HUES64 (cell line): ENCODE measurements at regions not wholly inside any gene's neighbourhood (a gene's known extent, or its start where the extent isn't known, plus 50 kb on each side); places are given as distances from the start of the nearest gene placed in this dataset.
"Not testable (repeated sequence)": the region's sequence is repeated elsewhere in the genome, so short reads cannot be mapped to it uniquely, and the experiment has no call there.

Experiments
- H3K27ac ChIP-seq: 2 replicates; pipeline ENCODE4 v1.7.0; 2013; ENCODE audit warnings: low read depth, low read length, inconsistent platforms
- H3K27me3 ChIP-seq: 2 replicates; pipeline ENCODE4 v1.6.1; 2013; ENCODE audit warnings: mild to moderate bottlenecking, low read length; ENCODE audit not compliant: insufficient read depth
- H3K36me3 ChIP-seq: 2 replicates; pipeline ENCODE4 v1.6.1; 2013; ENCODE audit warnings: mild to moderate bottlenecking, low read length; ENCODE audit not compliant: insufficient read depth
- H3K4me1 ChIP-seq: 2 replicates; pipeline ENCODE4 v1.6.1; 2013; ENCODE audit warnings: mild to moderate bottlenecking, low read length, moderate library complexity; ENCODE audit not compliant: insufficient read depth
- H3K4me3 ChIP-seq: 2 replicates; pipeline ENCODE4 v1.5.1; 2013; ENCODE audit warnings: mild to moderate bottlenecking, low read length, moderate library complexity
- H3K9ac ChIP-seq: 2 replicates; pipeline ENCODE4 v1.6.1; 2013; ENCODE audit warnings: mild to moderate bottlenecking, low read depth, low read length
- H3K9me3 ChIP-seq: 2 replicates; pipeline ENCODE4 v1.6.1; 2013; ENCODE audit warnings: low read depth, low read length; ENCODE audit not compliant: insufficient read depth
- WGBS: fragments of 150-250, 120-280 bp; methylation state at CpG from one replicate; pipeline ENCODE4 v1.1.7; 2013; ENCODE audit warnings: missing lambda C conversion rate; 5-methylcytosine and 5-hydroxymethylcytosine counted together

DNA sequence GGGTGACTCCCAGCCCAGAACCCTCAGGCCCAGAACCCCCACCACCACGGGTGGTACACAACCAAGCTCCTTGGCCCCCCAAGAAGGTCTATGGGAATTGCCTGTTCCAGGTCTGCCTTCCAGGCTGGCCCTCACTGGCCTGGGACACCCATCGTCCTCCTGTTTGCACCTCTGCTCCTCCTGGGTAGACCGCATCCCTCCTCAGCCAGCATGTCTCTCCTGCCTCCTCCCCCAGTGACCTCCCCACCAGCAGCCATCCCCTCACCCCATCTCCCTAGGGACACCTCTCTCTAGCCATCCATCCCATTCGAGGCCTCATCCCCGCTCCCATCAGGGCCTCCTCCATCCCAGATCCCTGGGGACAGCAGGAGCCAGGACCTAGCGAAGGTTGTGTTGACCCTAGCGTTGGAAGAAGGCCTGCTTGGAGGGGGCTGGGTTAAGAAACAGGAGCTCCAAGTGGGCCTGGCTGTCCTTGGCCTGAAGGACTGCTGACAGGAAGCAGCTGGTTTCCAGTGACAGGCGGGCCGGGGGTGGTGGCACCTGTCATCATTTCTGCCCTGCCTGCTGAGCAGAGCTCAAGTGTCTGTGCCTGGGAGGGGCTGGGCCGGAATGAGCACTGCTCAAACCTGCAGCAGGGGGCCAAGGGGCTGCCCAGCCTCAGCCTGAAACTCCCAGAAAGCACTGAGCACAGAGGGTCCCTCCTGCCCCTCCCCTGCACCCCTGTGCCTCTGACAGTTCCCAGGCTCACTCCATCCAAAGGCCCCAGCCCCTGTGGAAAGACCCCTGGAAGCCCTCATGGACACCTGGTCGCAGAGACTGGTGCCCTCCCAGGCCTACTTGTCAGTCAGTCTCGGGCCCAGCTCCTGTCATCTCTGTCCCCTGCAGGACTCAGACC is 96.0 kb upstream of the OTOS start:
- Histone ChIP-seq H3K9ac (no peak overlapping the region), H3K27ac (no peak overlapping the region), H3K9me3 (no peaks in the 10 kb centered on the region), H3K4me1 (no peaks in the 10 kb centered on the region), H3K27me3 (peaks cover 3% of the 10 kb centered on the region; the same call in 1 of the 2 replicates), H3K4me3 (no peak overlapping the region), H3K36me3 (no peaks in the 10 kb centered on the region)
- 65% methylated on average over 12 of the region's 12 CpGs for WGBS

DNA sequence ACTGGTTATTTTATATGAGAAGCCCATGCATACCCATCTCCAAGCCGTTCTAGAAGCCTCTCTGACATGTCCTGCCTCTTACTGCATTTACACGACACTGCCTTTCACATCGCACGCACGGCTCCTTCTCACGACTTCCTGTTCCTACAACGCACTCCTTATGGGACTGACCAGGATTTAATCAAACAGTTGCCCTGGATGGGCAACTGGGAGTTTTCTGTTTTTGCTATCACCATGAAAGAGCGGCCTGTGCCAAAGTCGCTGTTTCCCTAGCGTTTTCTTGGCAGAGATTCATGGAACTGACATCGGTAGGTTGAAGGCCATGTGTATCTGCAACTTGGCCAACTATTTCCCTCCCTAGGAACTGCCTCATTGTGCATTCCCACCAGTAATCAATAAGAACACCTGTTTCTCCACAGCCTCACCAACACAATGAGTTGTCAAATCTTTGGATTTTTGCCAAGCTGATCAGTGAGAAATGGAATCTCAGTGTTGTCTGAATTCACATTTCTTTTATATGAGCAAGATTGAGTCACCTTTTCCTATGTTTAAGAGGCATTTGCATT is 97.2 kb upstream of the OTOS start:
- no peaks in the 10 kb centered on the region for H3K9me3 ChIP-seq
- no peak overlapping the region for H3K27ac ChIP-seq
- no peaks in the 10 kb centered on the region for H3K36me3 ChIP-seq
- WGBS, result 86% methylated on average over 11 of the region's 11 CpGs
- no peaks in the 10 kb centered on the region for H3K4me1 ChIP-seq
- no peak overlapping the region for H3K9ac ChIP-seq
- peaks cover 3% of the 10 kb centered on the region; the same call in 1 of the 2 replicates for H3K27me3 ChIP-seq
- no peak overlapping the region for H3K4me3 ChIP-seq

DNA sequence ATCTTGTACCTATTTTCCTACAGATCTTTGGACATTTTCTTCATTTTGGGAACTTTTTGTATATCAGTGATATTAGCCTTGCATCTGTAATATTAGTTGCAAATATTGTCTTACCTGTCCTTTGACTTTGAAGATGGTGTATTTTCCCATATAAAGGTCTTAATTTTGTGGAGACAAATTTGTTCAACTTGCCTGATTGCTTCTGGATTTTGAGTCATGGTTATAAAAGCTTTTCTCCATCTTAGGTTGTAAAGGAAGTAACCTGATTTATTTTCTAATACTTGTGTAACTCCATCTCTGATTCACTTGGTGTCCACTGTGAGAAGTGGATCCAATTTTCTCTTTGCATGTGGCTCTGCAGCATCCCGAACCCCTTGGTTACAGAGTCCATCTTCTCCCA is 97.7 kb upstream of the OTOS start:
- WGBS, result 87% methylated on average over 1 of the region's 1 CpG
- Histone ChIP-seq H3K36me3 (no peaks in the 10 kb centered on the region), H3K4me1 (no peaks in the 10 kb centered on the region), H3K4me3 (no peak overlapping the region), H3K27me3 (peaks cover 3% of the 10 kb centered on the region; the same call in 1 of the 2 replicates), H3K9ac (no peak overlapping the region), H3K27ac (no peak overlapping the region), H3K9me3 (no peaks in the 10 kb centered on the region)

DNA sequence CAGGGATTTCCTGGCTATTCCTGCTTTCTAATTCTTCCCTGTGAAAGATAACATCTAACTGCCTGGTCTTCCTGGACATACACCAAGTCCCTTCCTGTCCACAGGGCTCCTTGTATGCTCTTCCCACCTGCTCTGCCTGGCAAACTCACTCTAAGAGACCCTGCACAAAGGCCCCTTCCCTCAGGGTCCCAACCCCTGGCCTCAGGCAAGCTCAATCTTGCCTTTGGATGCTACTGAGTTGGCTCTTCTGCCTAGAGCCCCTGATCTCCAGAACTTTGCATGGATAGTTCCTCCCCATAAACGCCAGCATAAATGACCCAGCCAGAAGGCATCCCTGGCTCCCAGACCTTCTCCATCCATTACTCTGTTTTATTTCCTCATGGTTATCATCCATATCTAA is 98.3 kb upstream of the OTOS start:
- Histone ChIP-seq H3K9ac (no peak overlapping the region), H3K27me3 (peaks cover 3% of the 10 kb centered on the region; the same call in 1 of the 2 replicates), H3K36me3 (no peaks in the 10 kb centered on the region), H3K4me3 (no peak overlapping the region), H3K27ac (no peak overlapping the region), H3K4me1 (no peaks in the 10 kb centered on the region), H3K9me3 (no peaks in the 10 kb centered on the region)
- WGBS, result 89% methylated on average over 1 of the region's 1 CpG

DNA sequence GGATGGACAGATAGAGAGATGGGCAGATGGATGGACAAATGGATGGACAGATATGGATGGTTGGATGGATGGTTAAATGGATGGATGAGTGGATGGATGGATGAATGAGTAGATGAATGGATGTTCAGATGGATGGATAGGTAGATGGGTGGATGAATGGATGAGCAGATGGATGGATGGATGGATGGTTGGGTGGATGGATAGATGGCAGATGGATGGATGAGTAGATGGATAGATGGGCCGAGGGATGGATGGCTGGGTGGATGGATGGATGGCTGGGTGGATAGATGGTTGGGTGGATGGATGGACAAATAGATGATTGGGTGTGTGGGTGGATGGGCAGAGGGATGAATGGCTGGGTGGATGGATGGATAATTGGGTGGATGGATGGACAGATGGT is 98.9 kb upstream of the OTOS start:
- no peaks in the 10 kb centered on the region for H3K4me1 ChIP-seq
- no peak overlapping the region for H3K4me3 ChIP-seq
- H3K27ac ChIP-seq, result no peak overlapping the region
- no peaks in the 10 kb centered on the region for H3K9me3 ChIP-seq
- H3K36me3 ChIP-seq, result no peaks in the 10 kb centered on the region
- peaks cover 3% of the 10 kb centered on the region; the same call in 1 of the 2 replicates for H3K27me3 ChIP-seq
- no peak overlapping the region for H3K9ac ChIP-seq
- 92% methylated on average over 1 of the region's 1 CpG for whole genome bisulfite sequencing

DNA sequence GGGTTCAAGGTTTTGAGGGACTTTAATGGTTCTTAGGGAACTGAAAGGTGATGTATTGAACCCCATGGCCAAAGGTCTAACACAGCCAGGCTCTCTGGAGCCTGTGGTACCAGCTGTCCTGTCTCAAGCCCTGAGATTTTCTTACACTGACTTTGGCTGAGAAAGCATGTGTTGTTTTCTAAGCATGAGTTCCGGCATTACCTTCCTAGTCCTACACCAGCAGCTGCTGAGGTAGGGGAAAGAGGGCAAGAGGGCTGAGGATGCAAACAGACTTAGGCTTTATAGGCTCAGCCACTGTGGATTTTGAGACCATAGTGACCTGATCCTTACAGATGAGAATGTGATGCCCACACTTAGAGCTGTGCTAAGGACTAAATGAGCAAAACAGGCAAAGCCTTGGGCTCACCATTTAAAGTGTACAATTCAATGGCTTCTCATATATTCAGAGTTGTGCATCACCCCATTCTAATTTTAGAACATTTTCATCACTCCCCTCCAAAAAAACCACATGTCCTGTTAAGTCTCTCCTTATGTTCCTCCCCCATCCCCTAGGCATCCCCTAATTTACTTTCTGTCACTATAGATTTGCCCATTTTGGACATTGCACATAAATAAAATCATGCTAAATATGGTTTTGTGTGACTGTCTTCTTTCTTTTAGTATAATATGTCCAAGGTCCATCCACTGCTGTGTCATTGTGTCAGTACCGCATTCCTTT is 99.7 kb upstream of the OTOS start:
- Histone ChIP-seq H3K4me1 (no peaks in the 10 kb centered on the region), H3K36me3 (no peaks in the 10 kb centered on the region), H3K27ac (no peak overlapping the region), H3K9me3 (no peaks in the 10 kb centered on the region), H3K9ac (no peak overlapping the region), H3K4me3 (no peak overlapping the region), H3K27me3 (peaks cover 3% of the 10 kb centered on the region; the same call in 1 of the 2 replicates)
- WGBS, result 90% methylated on average over 1 of the region's 2 CpGs

DNA sequence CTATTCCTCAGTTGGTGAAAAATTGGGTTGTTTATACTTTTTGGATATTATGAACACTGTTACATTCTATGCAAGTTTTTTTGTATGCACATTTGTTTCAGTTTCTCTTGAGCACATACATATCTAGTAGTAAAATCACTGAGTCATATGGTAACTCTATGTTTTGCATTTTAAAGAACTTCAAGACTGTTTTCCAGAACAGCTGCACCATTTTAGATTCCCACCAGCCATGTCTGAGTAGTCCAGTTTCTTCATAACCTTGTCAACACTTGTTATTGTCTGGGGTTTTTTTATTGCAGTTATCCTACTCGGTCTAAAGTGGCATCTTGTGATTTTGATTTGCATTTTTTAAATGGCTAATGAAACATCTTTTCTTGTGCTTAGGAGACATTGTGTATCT is 100.3 kb upstream of the OTOS start:
- Histone ChIP-seq H3K27me3 (peaks cover 3% of the 10 kb centered on the region; the same call in 1 of the 2 replicates), H3K4me3 (no peak overlapping the region), H3K9ac (no peak overlapping the region), H3K27ac (no peak overlapping the region), H3K9me3 (no peaks in the 10 kb centered on the region), H3K4me1 (no peaks in the 10 kb centered on the region), H3K36me3 (no peaks in the 10 kb centered on the region)
- WGBS, result 96% methylated on average over 1 of the region's 1 CpG

DNA sequence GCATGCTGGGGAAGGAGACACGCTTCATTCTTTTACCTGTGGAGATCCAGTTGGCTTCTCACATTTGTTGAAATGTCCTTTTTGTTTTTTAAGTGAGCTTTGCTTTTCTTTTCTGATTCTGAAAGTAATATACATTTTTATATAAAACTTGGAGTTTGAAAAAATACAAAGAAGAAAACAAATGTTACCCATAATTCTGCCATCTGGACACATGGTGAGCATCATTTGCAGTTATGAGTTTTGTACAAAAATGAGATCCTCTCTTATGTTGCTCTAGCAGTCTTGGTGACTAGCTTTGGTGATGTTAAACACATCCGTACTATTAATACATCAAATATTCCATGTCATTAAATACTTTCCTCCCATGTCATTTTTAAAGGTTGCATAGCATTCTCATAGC is 101.1 kb upstream of the OTOS start:
- WGBS, result 84% methylated on average over 2 of the region's 2 CpGs
- H3K36me3 ChIP-seq, result no peaks in the 10 kb centered on the region
- H3K4me3 ChIP-seq, result no peak overlapping the region

DNA sequence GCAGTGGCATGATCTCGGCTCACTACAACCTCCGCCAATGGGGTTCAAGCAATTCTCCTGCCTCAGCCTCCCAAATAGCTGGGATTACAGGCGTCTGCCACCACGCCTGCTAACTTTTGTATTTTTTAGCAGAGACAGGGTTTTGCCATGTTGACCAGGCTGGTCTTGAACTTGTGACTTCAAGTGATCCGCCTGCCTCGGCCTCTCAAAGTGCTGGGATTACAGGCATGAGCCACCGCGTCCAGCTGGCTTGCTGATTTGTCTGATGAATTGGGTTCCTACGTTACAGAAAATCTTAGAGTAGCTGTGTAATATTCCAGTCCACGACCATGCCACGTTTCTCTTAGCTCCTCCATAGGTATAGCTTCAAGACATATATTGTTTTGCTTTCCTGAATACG is 102.6 kb upstream of the OTOS start:
- H3K27me3 ChIP-seq, H3K9me3 ChIP-seq, H3K4me3 ChIP-seq, H3K36me3 ChIP-seq, H3K9ac ChIP-seq, H3K27ac ChIP-seq, H3K4me1 ChIP-seq: not testable (repeated sequence)
- WGBS, result 96% methylated on average over 11 of the region's 12 CpGs

More for the DNA sequence above, 101.1 kb upstream of the OTOS start:
- H3K9me3 ChIP-seq, result no peaks in the 10 kb centered on the region
- no peak overlapping the region for H3K27ac ChIP-seq
- no peak overlapping the region for H3K9ac ChIP-seq
- H3K27me3 ChIP-seq, result peaks cover 3% of the 10 kb centered on the region; the same call in 1 of the 2 replicates
- H3K4me1 ChIP-seq, result no peaks in the 10 kb centered on the region

DNA sequence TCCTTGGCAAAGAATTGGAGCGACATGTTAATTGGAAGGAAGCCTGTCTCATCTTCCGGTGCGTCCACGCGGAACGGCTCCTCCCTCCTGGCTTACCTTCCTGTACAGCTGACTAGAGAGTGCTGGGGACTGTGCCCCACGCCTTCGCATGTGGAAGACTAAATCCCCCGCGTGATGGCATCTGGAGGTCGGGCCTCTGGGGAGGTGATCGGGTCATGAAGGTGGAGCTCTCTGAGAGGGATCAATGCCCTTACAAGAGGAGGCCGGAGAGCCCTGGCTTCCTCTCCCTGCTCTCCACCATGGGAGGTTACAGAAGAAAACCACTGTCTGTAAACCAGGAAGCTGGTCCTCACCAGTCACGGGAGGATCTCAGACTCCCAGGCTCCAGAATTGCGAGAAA is 104.1 kb upstream of the OTOS start:
- no peaks in the 10 kb centered on the region for H3K9me3 ChIP-seq
- 95% methylated on average over 15 of the region's 15 CpGs for WGBS
- H3K9ac ChIP-seq, result no peak overlapping the region
- no peak overlapping the region for H3K27ac ChIP-seq
- H3K4me3 ChIP-seq, result no peak overlapping the region
- no peaks in the 10 kb centered on the region for H3K36me3 ChIP-seq
- H3K4me1 ChIP-seq, result no peaks in the 10 kb centered on the region
- peaks cover 3% of the 10 kb centered on the region; the same call in 1 of the 2 replicates for H3K27me3 ChIP-seq

DNA sequence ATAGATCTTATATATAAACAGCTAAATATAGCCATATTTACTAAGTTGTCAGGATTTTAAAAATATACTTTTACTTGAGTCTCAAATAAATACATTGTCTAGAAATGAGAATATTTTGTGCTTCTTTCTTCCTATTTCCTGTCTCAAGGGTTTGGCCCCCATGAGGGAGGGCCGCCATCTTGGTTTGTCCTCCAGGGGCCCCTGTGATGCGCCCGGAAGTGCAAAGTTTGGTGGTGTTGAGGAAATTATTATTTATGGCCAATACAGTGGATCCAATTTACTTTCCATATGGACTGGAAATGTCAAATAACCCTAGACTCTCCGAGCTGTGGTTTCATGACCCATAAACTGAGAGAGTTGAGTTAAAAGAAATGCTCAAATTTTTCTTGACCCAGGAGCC is 104.7 kb upstream of the OTOS start:
- Histone ChIP-seq H3K27me3 (peaks cover 3% of the 10 kb centered on the region; the same call in 1 of the 2 replicates), H3K9me3 (no peaks in the 10 kb centered on the region), H3K4me3 (no peak overlapping the region), H3K4me1 (no peaks in the 10 kb centered on the region), H3K27ac (no peak overlapping the region), H3K36me3 (no peaks in the 10 kb centered on the region), H3K9ac (no peak overlapping the region)
- WGBS, result 82% methylated on average over 4 of the region's 4 CpGs
